ENCODE measurements at regions not wholly inside any gene's neighbourhood (a gene's known extent, or its start where the extent isn't known, plus 50 kb on each side); places are given as distances from the start of the nearest gene placed in this dataset.
"Not testable (repeated sequence)": the region's sequence is repeated elsewhere in the genome, so short reads cannot be mapped to it uniquely, and the experiment has no call there.

- no peaks in the 10 kb centered on the region for H3K9me3 ChIP-seq (ENCODE audit: severe bottlenecking)
- no peaks in the 10 kb centered on the region for H3K36me3 ChIP-seq (ENCODE audit: low read depth)
- H3K4me3 ChIP-seq (ENCODE audit: severe bottlenecking): no peak overlapping the region
- H3K27me3 ChIP-seq (ENCODE audit: insufficient read depth, poor library complexity, severe bottlenecking): no peaks in the 10 kb centered on the region
- ATAC-seq (ENCODE audit: low read depth) (no peak), DNase-seq (ENCODE audit: low spot score) (peak; percentile 38)
- TF ChIP-seq CTCF (IDR thresholded peaks at IDR 0.05; ENCODE audit: poor library complexity, severe bottlenecking): no peak
- no peaks in the 10 kb centered on the region for H3K4me1 ChIP-seq (ENCODE audit: insufficient read depth, poor library complexity, severe bottlenecking)
- no peak overlapping the region for H3K27ac ChIP-seq (ENCODE audit: poor library complexity, severe bottlenecking)
Observed at GRCh38 chr2:91974401-91975129, 2896.7 kb upstream of the TEKT4 start.

GRCh38 chr2:91975130-91975491, 2896.1 kb upstream of the TEKT4 start:
- Histone ChIP-seq H3K4me3 (ENCODE audit: severe bottlenecking) (no peak overlapping the region), H3K36me3 (ENCODE audit: low read depth) (no peaks in the 10 kb centered on the region), H3K9me3 (ENCODE audit: severe bottlenecking) (no peaks in the 10 kb centered on the region), H3K4me1 (ENCODE audit: insufficient read depth, poor library complexity, severe bottlenecking) (no peaks in the 10 kb centered on the region), H3K27me3 (ENCODE audit: insufficient read depth, poor library complexity, severe bottlenecking) (no peaks in the 10 kb centered on the region), H3K27ac (ENCODE audit: poor library complexity, severe bottlenecking) (no peak overlapping the region)
- DNase-seq (ENCODE audit: low spot score) (no peak), ATAC-seq (ENCODE audit: low read depth) (no peak)
- no peak for TF ChIP-seq CTCF (IDR thresholded peaks at IDR 0.05; ENCODE audit: poor library complexity, severe bottlenecking)

DNA sequence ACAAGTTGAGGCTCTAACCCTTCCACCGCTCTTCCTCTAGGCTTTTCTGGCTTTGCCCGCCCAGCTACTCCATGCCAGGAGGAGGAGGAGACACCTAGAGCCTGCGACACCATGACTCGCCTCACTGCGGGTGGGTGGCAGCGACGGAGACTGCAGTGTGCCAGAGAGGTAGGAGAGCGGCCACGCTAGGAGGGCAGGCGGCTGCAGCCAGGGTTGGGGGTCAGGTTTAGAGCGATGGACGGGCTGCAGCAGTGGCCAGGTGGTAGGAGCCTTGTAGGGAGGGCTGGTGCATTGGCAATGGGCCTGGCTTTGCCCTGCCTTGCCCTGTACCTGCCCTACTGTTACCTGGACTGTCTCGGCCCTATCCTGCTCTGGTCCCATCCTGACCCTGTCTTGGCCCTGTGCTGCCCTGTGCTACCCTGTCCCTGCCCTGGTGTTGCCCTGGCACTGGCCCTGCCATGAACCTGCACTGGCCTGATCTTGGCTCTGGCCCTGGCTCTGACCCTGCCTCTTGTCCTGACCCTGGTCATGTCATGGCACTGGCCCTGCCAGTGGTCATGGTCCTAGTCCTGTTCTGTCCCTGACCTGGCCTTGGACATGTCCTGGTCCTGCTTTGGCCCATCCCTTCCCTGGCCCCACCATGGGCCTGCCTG, 2890.1 kb upstream of the TEKT4 start:
- not testable (repeated sequence) for H3K4me3 ChIP-seq (ENCODE audit: severe bottlenecking); H3K27ac ChIP-seq (ENCODE audit: poor library complexity, severe bottlenecking); H3K27me3 ChIP-seq (ENCODE audit: insufficient read depth, poor library complexity, severe bottlenecking); ATAC-seq (ENCODE audit: low read depth); H3K4me1 ChIP-seq (ENCODE audit: insufficient read depth, poor library complexity, severe bottlenecking); H3K9me3 ChIP-seq (ENCODE audit: severe bottlenecking); H3K36me3 ChIP-seq (ENCODE audit: low read depth)
- peak; percentile 40 for DNase-seq (ENCODE audit: low spot score)

GRCh38 chr2:91981669-91982020, 2889.6 kb upstream of the TEKT4 start:
- H3K27ac ChIP-seq (ENCODE audit: poor library complexity, severe bottlenecking); H3K9me3 ChIP-seq (ENCODE audit: severe bottlenecking): not testable (repeated sequence)

DNA sequence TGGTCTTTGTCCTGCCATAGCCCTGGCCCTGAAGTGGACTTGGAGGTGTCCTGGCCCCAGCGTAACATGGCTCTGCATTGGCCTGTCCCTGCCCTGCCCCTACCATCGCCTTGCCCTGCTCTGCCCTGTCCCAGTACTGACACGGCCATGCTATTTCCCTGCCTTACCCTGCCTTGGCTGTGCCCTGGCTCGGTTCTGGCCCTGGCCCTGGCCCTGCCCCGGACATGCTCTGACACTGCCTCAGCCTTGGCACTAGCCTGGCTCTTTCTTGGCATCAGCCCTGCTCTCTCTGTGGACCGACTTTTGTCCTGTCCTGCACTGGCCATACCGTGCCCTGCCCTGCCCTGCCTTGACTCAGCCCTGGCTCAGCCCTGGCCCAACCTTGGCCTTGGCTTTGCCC, 2889.0 kb upstream of the TEKT4 start:
- DNase-seq (ENCODE audit: low spot score): not testable (repeated sequence)

More at GRCh38 chr2:91981669-91982020, 2889.6 kb upstream of the TEKT4 start:
- not testable (repeated sequence) for ATAC-seq (ENCODE audit: low read depth); H3K27me3 ChIP-seq (ENCODE audit: insufficient read depth, poor library complexity, severe bottlenecking); H3K4me3 ChIP-seq (ENCODE audit: severe bottlenecking); H3K36me3 ChIP-seq (ENCODE audit: low read depth); H3K4me1 ChIP-seq (ENCODE audit: insufficient read depth, poor library complexity, severe bottlenecking)
- DNase-seq (ENCODE audit: low spot score): peak; percentile 29

DNA sequence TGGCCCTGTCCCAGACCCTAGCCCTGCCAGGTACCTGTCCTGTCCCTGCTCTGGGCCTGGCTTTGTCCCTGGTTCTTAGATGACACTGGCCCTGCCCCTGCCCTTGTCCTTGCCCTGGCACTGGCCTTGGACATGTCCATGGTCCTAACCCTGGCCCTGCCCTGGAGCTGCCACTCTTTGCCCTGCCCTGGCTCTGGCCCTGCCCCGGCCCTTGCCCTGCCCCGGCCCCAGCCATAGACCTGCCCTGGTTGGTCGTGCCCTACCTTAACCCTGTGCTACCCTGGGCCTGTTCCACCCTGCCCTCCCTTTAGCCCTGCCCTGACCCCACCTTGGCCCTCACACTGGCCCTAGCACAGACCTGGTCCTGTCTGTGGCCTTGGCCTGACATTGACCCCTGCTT, 2888.0 kb upstream of the TEKT4 start:
- H3K9me3 ChIP-seq (ENCODE audit: severe bottlenecking); H3K36me3 ChIP-seq (ENCODE audit: low read depth); ATAC-seq (ENCODE audit: low read depth); DNase-seq (ENCODE audit: low spot score); H3K27ac ChIP-seq (ENCODE audit: poor library complexity, severe bottlenecking); H3K27me3 ChIP-seq (ENCODE audit: insufficient read depth, poor library complexity, severe bottlenecking); H3K4me1 ChIP-seq (ENCODE audit: insufficient read depth, poor library complexity, severe bottlenecking); H3K4me3 ChIP-seq (ENCODE audit: severe bottlenecking): not testable (repeated sequence)

More for the DNA sequence above, 2889.0 kb upstream of the TEKT4 start:
- not testable (repeated sequence) for H3K36me3 ChIP-seq (ENCODE audit: low read depth); H3K4me1 ChIP-seq (ENCODE audit: insufficient read depth, poor library complexity, severe bottlenecking); ATAC-seq (ENCODE audit: low read depth); H3K9me3 ChIP-seq (ENCODE audit: severe bottlenecking); H3K27me3 ChIP-seq (ENCODE audit: insufficient read depth, poor library complexity, severe bottlenecking); H3K27ac ChIP-seq (ENCODE audit: poor library complexity, severe bottlenecking); H3K4me3 ChIP-seq (ENCODE audit: severe bottlenecking)

DNA sequence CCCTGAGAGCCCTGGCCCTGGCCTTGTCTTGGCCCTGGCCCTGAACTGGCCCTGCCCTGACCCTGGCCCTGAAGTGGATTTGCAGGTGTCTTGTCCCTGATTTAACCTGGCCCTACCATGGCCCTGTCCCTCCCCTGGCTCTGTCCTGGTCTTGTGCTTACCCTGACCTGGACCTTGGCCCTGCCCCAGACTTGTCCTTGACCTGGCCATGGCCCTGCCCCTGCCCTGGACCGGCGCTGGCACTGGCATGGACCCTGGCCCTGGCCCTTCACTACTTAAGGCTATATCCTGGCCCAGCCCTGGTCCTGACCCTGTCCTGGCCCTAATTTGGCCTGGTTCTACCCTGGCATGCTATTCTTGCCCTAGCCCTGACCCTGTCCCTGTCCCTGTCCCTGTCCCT, 2887.5 kb upstream of the TEKT4 start:
- not testable (repeated sequence) for H3K4me1 ChIP-seq (ENCODE audit: insufficient read depth, poor library complexity, severe bottlenecking); H3K27ac ChIP-seq (ENCODE audit: poor library complexity, severe bottlenecking); H3K9me3 ChIP-seq (ENCODE audit: severe bottlenecking); H3K36me3 ChIP-seq (ENCODE audit: low read depth); H3K27me3 ChIP-seq (ENCODE audit: insufficient read depth, poor library complexity, severe bottlenecking); ATAC-seq (ENCODE audit: low read depth); DNase-seq (ENCODE audit: low spot score); H3K4me3 ChIP-seq (ENCODE audit: severe bottlenecking)

DNA sequence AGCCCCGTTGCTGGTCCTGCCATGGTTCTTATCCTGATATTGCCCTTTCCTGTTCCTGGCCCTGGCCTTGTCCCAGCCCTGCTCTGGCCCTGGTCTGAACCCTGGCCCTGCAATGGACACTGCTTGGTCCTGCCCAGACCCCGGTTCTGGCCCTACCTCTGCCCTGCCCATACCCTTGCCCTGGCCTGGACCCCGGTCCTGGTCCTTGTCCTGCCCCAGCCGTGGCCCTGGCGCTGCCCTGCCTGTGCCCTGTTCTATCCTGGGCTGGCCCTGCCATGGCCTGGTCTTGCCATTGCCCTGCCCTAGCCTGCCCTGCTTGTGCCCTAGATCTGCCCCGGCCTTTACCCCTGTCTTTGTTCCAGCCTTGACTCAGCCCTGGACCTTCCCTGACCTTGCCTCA, 2887.1 kb upstream of the TEKT4 start:
- peak; percentile 45 for DNase-seq (ENCODE audit: low spot score)
- H3K4me3 ChIP-seq (ENCODE audit: severe bottlenecking); ATAC-seq (ENCODE audit: low read depth); H3K4me1 ChIP-seq (ENCODE audit: insufficient read depth, poor library complexity, severe bottlenecking); H3K27ac ChIP-seq (ENCODE audit: poor library complexity, severe bottlenecking); H3K36me3 ChIP-seq (ENCODE audit: low read depth); H3K27me3 ChIP-seq (ENCODE audit: insufficient read depth, poor library complexity, severe bottlenecking); H3K9me3 ChIP-seq (ENCODE audit: severe bottlenecking): not testable (repeated sequence)

DNA sequence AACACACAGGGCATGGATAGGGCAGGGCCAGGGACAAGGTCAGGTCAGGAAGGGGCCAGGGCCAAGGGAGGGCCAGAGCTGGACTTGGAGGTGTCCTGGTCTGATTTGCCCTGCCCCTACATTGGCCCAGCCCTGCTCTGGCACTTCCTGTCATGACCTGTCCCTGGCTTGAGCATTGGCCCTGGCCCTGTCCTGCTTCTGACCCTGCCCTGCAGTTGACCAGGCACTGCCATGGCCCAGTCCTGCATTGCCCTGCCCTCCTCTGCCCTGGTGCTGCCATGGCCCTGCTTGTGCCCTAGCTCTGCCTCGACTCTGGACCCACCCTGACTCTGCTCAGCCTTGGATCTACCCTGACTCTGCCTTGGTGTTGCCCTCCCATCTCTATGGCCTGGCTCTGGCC, 2885.7 kb upstream of the TEKT4 start:
- H3K27me3 ChIP-seq (ENCODE audit: insufficient read depth, poor library complexity, severe bottlenecking); H3K36me3 ChIP-seq (ENCODE audit: low read depth); DNase-seq (ENCODE audit: low spot score); H3K4me3 ChIP-seq (ENCODE audit: severe bottlenecking); H3K4me1 ChIP-seq (ENCODE audit: insufficient read depth, poor library complexity, severe bottlenecking); ATAC-seq (ENCODE audit: low read depth); H3K9me3 ChIP-seq (ENCODE audit: severe bottlenecking); H3K27ac ChIP-seq (ENCODE audit: poor library complexity, severe bottlenecking): not testable (repeated sequence)

DNA sequence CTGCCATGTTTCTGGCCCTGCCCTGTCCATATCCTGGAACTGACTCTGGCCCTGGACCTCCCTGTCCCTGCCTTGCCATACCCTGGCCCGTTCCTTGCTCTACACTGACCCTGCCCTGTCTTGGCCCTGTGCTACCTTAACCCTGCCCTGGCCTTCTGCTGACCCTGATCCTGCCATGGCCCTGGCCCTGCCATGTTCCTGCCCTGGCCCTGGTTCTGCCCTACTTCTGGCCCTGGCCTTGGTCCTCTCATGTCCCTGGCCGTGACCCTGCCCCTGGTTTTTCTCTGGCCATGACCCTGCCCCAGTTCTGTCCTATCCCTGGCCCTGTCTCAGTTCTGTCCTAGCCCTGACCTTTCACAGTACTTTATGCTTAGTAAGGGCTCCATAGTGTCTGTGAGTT, 2884.3 kb upstream of the TEKT4 start:
- H3K27ac ChIP-seq (ENCODE audit: poor library complexity, severe bottlenecking); H3K36me3 ChIP-seq (ENCODE audit: low read depth); H3K27me3 ChIP-seq (ENCODE audit: insufficient read depth, poor library complexity, severe bottlenecking); DNase-seq (ENCODE audit: low spot score); H3K4me1 ChIP-seq (ENCODE audit: insufficient read depth, poor library complexity, severe bottlenecking); H3K4me3 ChIP-seq (ENCODE audit: severe bottlenecking); H3K9me3 ChIP-seq (ENCODE audit: severe bottlenecking); ATAC-seq (ENCODE audit: low read depth): not testable (repeated sequence)
